Astrocyte of the spinal cord (primary cell): ENCODE measurements at regions not wholly inside any gene's neighbourhood (a gene's known extent, or its start where the extent isn't known, plus 50 kb on each side); places are given as distances from the start of the nearest gene placed in this dataset.

Source experiments
- DNase-seq: peaks from one replicate; pipeline ENCODE4 v3.0.0; 2011; ENCODE audit warnings: low read depth, low spot score
- H3K4me3 ChIP-seq: 2 replicates; pipeline ENCODE4 v1.5.1; 2011; ENCODE audit warnings: low read depth, mild to moderate bottlenecking, low read length, moderate library complexity
- in situ Hi-C: cut with HindIII; loops from 2 replicates; pipeline ENCODE4 v1.10.0; 2017; ENCODE audit warnings: low sequenced_read_pairs
- TF ChIP-seq, protein P1 (sequence below): IDR thresholded peaks from 2 replicates; pipeline ENCODE4 v1.5.1; 2012; ENCODE audit warnings: low read depth, mild to moderate bottlenecking, low read length, inconsistent platforms

DNA sequence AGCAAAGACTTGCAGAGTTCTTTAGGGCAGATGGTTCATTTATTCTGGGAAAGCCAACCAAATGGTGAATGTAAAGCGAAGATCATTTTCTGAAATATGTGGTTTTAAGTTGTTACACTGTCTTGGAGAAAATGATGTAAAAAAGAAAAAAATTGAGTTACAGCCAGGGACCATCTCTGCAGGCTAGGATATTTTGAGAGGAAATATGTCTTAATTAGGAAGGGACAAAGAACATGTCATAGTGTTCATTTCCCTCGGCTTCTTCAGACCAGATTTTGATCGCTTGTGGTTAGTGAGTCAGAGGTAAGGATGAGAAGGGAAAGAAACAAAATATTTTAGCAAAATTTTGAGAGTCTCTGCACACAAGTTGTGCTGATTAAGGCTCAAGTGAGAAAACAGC lies 59.0 kb upstream of the C1QTNF7 start:
- in situ Hi-C loops: no loop called here
- peak; percentile 66 for DNase-seq
- TF ChIP-seq, protein P1, sequence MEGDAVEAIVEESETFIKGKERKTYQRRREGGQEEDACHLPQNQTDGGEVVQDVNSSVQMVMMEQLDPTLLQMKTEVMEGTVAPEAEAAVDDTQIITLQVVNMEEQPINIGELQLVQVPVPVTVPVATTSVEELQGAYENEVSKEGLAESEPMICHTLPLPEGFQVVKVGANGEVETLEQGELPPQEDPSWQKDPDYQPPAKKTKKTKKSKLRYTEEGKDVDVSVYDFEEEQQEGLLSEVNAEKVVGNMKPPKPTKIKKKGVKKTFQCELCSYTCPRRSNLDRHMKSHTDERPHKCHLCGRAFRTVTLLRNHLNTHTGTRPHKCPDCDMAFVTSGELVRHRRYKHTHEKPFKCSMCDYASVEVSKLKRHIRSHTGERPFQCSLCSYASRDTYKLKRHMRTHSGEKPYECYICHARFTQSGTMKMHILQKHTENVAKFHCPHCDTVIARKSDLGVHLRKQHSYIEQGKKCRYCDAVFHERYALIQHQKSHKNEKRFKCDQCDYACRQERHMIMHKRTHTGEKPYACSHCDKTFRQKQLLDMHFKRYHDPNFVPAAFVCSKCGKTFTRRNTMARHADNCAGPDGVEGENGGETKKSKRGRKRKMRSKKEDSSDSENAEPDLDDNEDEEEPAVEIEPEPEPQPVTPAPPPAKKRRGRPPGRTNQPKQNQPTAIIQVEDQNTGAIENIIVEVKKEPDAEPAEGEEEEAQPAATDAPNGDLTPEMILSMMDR: no peak
- no peak overlapping the region for H3K4me3 ChIP-seq

DNA sequence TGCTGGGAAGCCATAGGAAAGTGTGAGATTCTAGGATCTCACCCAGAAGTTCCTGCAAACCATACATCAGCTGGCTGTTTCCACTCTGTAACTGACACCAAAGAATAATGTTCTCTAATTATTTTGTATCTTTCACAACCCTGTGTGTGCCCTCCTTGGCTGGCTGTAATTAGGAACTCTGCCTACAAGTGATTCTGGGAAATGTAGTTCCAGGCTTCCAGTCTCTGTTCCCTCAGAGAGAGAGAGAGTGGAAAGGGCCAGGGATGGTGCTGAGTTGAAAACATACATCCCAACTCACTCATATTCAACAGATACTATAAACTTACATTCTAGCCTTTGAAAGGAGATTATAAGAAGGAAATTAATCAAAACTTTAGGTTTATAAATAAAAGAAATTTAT lies 57.5 kb upstream of the C1QTNF7 start:
- DNase-seq: no peak
- no peak overlapping the region for H3K4me3 ChIP-seq
- in situ Hi-C loops: no loop called here
- TF ChIP-seq, protein P1: no peak

DNA sequence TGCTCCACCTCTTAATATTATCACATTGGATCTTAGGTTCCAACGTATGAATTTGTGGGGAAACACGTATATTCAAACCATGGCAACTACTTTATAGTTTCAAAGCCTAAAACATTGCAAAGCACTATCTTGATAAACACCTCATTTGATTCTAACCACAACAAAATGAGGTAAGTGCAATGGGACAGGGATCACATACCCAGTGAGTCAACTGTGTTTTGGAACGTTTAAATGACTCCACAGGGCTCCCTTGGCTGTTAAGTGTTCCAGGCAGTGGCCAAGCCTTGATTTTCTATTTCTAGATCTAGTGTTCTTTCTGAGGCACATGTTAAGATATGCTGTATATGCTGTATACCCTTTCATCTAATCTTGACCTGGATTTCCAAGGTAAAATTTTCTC lies 54.5 kb upstream of the C1QTNF7 start:
- in situ Hi-C loops: no loop called here
- no peak overlapping the region for H3K4me3 ChIP-seq
- TF ChIP-seq, protein P1: no peak
- no peak for DNase-seq

DNA sequence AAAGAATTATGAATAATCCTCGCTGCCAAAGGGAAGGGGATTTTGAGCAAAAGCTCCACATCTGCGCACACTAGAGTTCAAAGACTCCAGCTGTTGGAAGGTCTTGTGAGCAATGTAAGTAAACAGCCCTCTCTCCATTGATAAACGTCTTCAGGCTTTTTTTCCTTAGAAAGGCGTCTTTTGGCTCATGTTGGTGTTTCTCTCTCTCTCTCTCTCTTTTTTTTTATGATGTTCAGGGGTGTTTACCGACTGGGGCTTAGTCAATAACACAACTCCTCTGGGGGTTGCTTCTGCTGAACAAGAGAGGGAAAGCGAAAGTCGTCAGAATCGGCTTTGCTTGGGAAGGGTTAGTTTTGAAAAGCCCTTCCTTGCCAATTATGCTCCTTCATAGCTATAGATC lies 53.2 kb upstream of the C1QTNF7 start:
- TF ChIP-seq, protein P1: no peak
- DNase-seq: peak; percentile 40
- peak overlapping the region; percentile 8 for H3K4me3 ChIP-seq
- in situ Hi-C loops: no loop called here

DNA sequence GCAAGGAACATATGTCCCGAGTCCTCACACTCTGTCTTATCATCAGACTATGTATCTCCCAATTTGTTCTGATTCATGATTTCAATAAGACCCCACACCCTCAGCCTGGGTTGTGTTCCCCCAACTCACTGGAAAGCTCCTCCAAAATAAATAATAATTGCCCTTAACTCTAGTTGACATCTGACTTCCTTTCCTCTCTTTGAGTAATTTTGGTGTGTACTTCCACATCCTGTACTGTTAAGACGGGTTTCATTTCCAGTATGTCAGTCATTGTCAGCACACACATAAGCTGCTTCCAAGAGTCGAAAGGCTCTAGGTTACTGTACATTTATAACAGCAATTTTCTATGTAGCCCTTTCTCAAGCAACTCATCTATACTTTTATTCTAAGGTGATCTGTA lies 52.2 kb upstream of the C1QTNF7 start:
- no peak for DNase-seq
- in situ Hi-C loops: no loop called here
- TF ChIP-seq, protein P1: no peak
- H3K4me3 ChIP-seq: no peak overlapping the region

DNA sequence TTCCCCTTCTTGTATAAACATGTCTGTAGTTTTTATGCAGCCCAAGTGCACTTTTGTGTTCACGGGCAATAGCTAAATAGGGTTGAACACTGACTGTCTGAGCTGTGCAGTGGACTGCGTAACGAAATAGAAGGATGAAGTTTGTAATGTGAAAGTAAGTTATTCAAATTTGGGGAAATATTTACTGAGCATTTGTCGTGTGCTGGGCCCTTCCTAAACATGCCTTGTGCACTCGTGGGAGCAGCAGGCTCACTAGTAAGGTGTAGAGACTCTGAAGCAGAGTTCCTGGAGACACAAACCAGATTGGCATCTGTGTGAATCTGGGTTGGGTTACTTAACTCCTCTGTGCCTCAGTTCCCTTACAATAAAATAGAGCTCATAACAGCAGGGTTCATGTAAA lies 51.7 kb upstream of the C1QTNF7 start:
- no peak for DNase-seq
- in situ Hi-C loops: no loop called here
- H3K4me3 ChIP-seq: no peak overlapping the region
- TF ChIP-seq, protein P1: no peak

DNA sequence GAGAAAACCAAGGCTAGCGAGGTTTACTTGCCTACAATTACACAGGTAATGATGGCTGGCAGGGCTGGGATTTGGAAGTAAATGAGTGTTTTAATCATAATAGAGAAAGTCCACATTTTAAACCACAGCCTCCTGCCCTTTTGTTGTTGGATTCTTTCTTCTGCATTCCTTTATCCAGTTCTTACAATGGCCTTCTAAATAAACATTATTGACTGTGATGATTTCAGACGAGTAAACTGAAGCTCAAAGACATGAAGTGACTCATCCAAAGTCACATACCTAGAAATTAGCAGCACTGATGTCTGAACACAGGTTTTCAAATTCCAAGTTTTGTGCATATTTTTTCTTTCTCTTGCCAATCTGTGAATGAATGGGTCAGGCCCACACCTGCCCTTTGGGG lies 51.2 kb upstream of the C1QTNF7 start:
- TF ChIP-seq, protein P1: no peak
- H3K4me3 ChIP-seq: no peak overlapping the region
- peak; percentile 42 for DNase-seq
- in situ Hi-C loops: no loop called here
